Prostate gland (tissue), 2 donors: ENCODE measurements at regions not wholly inside any gene's neighbourhood (a gene's known extent, or its start where the extent isn't known, plus 50 kb on each side); places are given as distances from the start of the nearest gene placed in this dataset.

Source experiments
- DNase-seq: peaks from one replicate; pipeline ENCODE4 v3.0.0-alpha.2; 2019; ENCODE audit warnings: low spot score
- H3K27ac ChIP-seq, 2 donors: fragments of 200-600 bp; sonication (generic); 2 replicates each; pipeline ENCODE4 v1.5.1; 2017 to 2019
- H3K27me3 ChIP-seq: fragments of 200-600 bp; sonication (generic); replicated peaks from 2 replicates; pipeline ENCODE4 v1.5.1; 2019; ENCODE audit not compliant: insufficient read depth
- H3K36me3 ChIP-seq, 2 donors: fragments of 200-600 bp; sonication (generic); 1 replicate in 1 of 2; 2 replicates in 1 of 2; pipeline versions ENCODE4 v1.5.1 to v1.8.1; 2017 to 2019
- H3K4me1 ChIP-seq: fragments of 200-600 bp; sonication (generic); replicated peaks from 2 replicates; pipeline ENCODE4 v1.5.1; 2019
- H3K4me3 ChIP-seq, 2 donors: fragments of 200-600 bp; sonication (generic); 2 replicates each; pipeline ENCODE4 v1.5.1; 2017 to 2019
- H3K9me3 ChIP-seq: fragments of 200-600 bp; sonication (generic); 2 replicates; pipeline ENCODE4 v1.5.1; 2017
- CTCF ChIP-seq, 4 experiments: fragments of 200-600 bp in 2 of 4; fragments of 450-650 bp in 2 of 4; sonication (generic) in 2 of 4; IDR thresholded peaks; 1 replicate in 3 of 4; 2 replicates in 1 of 4; pipeline ENCODE4 v1.5.1; 2016 to 2019; ENCODE audit warnings: antibody characterized with exemption in 4 of 4, mild to moderate bottlenecking in 2 of 4, moderate library complexity in 2 of 4
- POLR2A ChIP-seq: fragments of 450-650 bp; IDR thresholded peaks from one replicate; pipeline ENCODE4 v1.6.1; 2016; ENCODE audit warnings: antibody characterized with exemption, mild to moderate bottlenecking
- POLR2AphosphoS5 ChIP-seq: sonication (generic); formaldehyde crosslinking; IDR thresholded peaks from one replicate; pipeline ENCODE4 v1.6.1; 2017; ENCODE audit warnings: antibody characterized with exemption
- WGBS: methylation state at CpG from one replicate; pipeline ENCODE4 v1.1.5; 2018; 5-methylcytosine and 5-hydroxymethylcytosine counted together
- intact Hi-C: fragments of 100-400 bp; cut with DNase I; formaldehyde crosslinking; loops from one replicate; pipeline ENCODE4 v1.14.2; 2022

DNA sequence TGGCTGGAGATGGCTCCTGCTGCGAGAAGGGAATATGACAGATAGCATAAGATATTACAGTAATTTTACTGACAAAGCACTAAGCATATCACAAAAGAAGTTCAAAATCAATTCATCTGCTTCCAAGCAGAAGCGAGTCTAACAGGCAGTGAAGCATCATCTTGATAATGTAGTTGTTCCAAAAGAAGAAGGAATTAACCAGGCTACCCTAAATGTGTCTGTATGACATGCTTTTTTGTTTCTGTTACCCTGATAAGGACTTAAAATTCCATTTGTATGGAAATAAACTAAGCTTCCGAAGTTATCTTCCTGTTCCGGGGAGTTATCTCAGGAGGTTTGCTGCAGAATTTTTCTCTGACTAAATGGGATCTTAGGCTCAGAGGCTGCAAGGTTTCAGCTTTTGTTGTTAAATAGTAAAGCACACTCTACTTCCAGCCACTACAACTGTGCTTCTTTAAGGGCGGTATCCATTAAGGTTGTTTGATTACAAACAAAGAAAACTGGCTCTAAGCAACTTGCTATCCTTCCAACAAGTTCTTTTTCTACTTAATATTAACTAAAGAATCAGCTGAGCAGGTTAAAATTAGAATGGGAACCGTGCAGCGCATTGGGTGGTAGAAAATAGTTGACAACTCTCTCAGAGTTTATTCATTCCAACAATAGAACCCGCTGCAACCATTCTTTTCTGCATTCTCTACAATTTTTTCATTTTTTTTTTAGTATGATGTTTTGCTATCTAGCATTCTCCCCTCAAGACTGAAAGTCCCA is 607.3 kb downstream of the UQCRFS1 start:
- Histone ChIP-seq H3K27me3 (no peaks in the 10 kb centered on the region), H3K36me3 (no peaks in the 10 kb centered on the region), H3K4me1 (no peaks in the 10 kb centered on the region), H3K9me3 (no peaks in the 10 kb centered on the region), H3K27ac (no peak overlapping the region), H3K4me3 (no peak overlapping the region)
- TF ChIP-seq POLR2AphosphoS5 (no peak), POLR2A (no peak), CTCF (IDR thresholded peaks at IDR 0.05) (no peak)
- intact Hi-C loops: no loop called here
- no peak for DNase-seq
- WGBS: 92% methylated on average over 8 of the region's 8 CpGs

DNA sequence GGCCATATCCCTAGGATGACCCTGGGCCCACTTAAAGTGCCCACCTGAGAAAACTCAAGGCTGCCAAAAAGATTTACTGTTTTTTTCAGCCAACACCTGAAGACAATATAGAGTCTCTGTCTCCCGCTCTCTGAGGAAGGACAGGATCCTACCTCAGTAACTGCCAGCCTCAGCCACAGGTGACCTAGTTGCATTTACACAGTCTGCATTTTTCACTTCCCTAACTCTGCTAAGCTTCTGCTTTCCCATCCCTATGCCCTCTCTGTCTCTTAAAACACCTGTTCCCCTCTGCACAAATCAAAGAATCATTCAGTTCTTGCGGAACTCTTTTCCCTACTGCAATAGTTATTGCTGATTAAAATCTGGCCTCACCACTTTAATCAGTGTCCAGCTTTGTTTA is 609.5 kb downstream of the UQCRFS1 start:
- TF ChIP-seq POLR2A: no peak
- TF ChIP-seq POLR2AphosphoS5: no peak
- TF ChIP-seq CTCF (IDR thresholded peaks at IDR 0.05): no peak
- no peaks in the 10 kb centered on the region for H3K9me3 ChIP-seq
- no peak for DNase-seq
- H3K27ac ChIP-seq: no peak overlapping the region
- H3K27me3 ChIP-seq: no peaks in the 10 kb centered on the region
- WGBS: 89% methylated on average over 2 of the region's 2 CpGs
- intact Hi-C loops: no loop called here
- H3K4me1 ChIP-seq: no peaks in the 10 kb centered on the region
- no peak overlapping the region for H3K4me3 ChIP-seq
- no peaks in the 10 kb centered on the region for H3K36me3 ChIP-seq

GRCh38 chr19:28602675-28603298 is 610.2 kb downstream of the UQCRFS1 start:
- WGBS: 84% methylated on average over 9 of the region's 9 CpGs
- no peaks in the 10 kb centered on the region for H3K36me3 ChIP-seq
- DNase-seq: no peak
- no peaks in the 10 kb centered on the region for H3K9me3 ChIP-seq
- intact Hi-C loops: no loop called here
- H3K27ac ChIP-seq: no peak overlapping the region
- H3K27me3 ChIP-seq: no peaks in the 10 kb centered on the region
- H3K4me3 ChIP-seq: no peak overlapping the region
- H3K4me1 ChIP-seq: no peaks in the 10 kb centered on the region
- TF ChIP-seq CTCF (IDR thresholded peaks at IDR 0.05) (no peak), POLR2AphosphoS5 (no peak), POLR2A (no peak)

GRCh38 chr19:28601723-28602440 is 611.1 kb downstream of the UQCRFS1 start:
- no peak overlapping the region for H3K27ac ChIP-seq
- DNase-seq: no peak
- TF ChIP-seq POLR2AphosphoS5: no peak
- TF ChIP-seq POLR2A: no peak
- TF ChIP-seq CTCF (IDR thresholded peaks at IDR 0.05): no peak
- 73% methylated on average over 10 of the region's 10 CpGs for WGBS
- no peak overlapping the region for H3K4me3 ChIP-seq
- no peaks in the 10 kb centered on the region for H3K36me3 ChIP-seq
- intact Hi-C loops: no loop called here
- no peaks in the 10 kb centered on the region for H3K4me1 ChIP-seq
- no peaks in the 10 kb centered on the region for H3K27me3 ChIP-seq
- no peaks in the 10 kb centered on the region for H3K9me3 ChIP-seq
